HG03175 (cell line): ENCODE measurements at regions not wholly inside any gene's neighbourhood (a gene's known extent, or its start where the extent isn't known, plus 50 kb on each side); places are given as distances from the start of the nearest gene placed in this dataset.

ENCODE experiments used
- ATAC-seq: cut with Tn5 transposase; IDR thresholded peaks from one replicate; pipeline ENCODE4 v1.9.1; 2021; ENCODE audit warnings: mild to moderate bottlenecking, moderate library complexity; ENCODE audit not compliant: unreplicated experiment

- ATAC-seq = no peak
Observed at GRCh38 chr6:147023581-147023980, 180.6 kb upstream of the STXBP5 start.

- ATAC-seq = no peak
Observed at GRCh38 chr6:147029923-147030322, 174.3 kb upstream of the STXBP5 start.

GRCh38 chr6:147033267-147033666 is 170.9 kb upstream of the STXBP5 start:
- ATAC-seq = no peak

- ATAC-seq = no peak
Observed at GRCh38 chr6:147035886-147036285, 168.3 kb upstream of the STXBP5 start.

GRCh38 chr6:147037881-147038280 is 166.3 kb upstream of the STXBP5 start:
- ATAC-seq = no peak

GRCh38 chr6:147040121-147040910 is 163.9 kb upstream of the STXBP5 start:
- no peak for ATAC-seq

GRCh38 chr6:147042679-147043078 is 161.5 kb upstream of the STXBP5 start:
- ATAC-seq = no peak

GRCh38 chr6:147043994-147044477 is 160.2 kb upstream of the STXBP5 start:
- ATAC-seq = no peak

GRCh38 chr6:147046141-147046877 is 157.9 kb upstream of the STXBP5 start:
- ATAC-seq = no peak

GRCh38 chr6:147048930-147049329 is 155.3 kb upstream of the STXBP5 start:
- ATAC-seq = no peak

- no peak for ATAC-seq
Observed at GRCh38 chr6:147053311-147053921, 150.8 kb upstream of the STXBP5 start.

- ATAC-seq = no peak
Observed at GRCh38 chr6:147054158-147054557, 150.1 kb upstream of the STXBP5 start.

- no peak for ATAC-seq
Observed at GRCh38 chr6:147054871-147055270, 149.3 kb upstream of the STXBP5 start.

GRCh38 chr6:147055821-147056392 is 148.3 kb upstream of the STXBP5 start:
- ATAC-seq = no peak

- ATAC-seq = no peak
Observed at GRCh38 chr6:147057188-147057587, 147.0 kb upstream of the STXBP5 start.

GRCh38 chr6:147057705-147058342 is 146.4 kb upstream of the STXBP5 start:
- ATAC-seq = no peak

GRCh38 chr6:147058786-147059385 is 145.3 kb upstream of the STXBP5 start:
- ATAC-seq = no peak

GRCh38 chr6:147060636-147061035 is 143.6 kb upstream of the STXBP5 start:
- no peak for ATAC-seq

- ATAC-seq = no peak
Observed at GRCh38 chr6:147061252-147061651, 143.0 kb upstream of the STXBP5 start.

GRCh38 chr6:147063469-147064031 is 140.7 kb upstream of the STXBP5 start:
- no peak for ATAC-seq
